Hepatocyte (in vitro differentiated cells): ENCODE measurements at regions not wholly inside any gene's neighbourhood (a gene's known extent, or its start where the extent isn't known, plus 50 kb on each side); places are given as distances from the start of the nearest gene placed in this dataset.

Experiments used
- DNase-seq: peaks from one replicate; pipeline ENCODE4 v3.0.0-alpha.2; 2016; ENCODE audit warnings: low spot score
- H2AFZ ChIP-seq: fragments of 200-600 bp; sonication (generic); 2 replicates; pipeline ENCODE4 v1.6.0; 2016; ENCODE audit warnings: antibody characterized with exemption, mild to moderate bottlenecking
- H3K27ac ChIP-seq: fragments of 200-600 bp; sonication (generic); 2 replicates; pipeline ENCODE4 v1.5.1; 2016; ENCODE audit warnings: mild to moderate bottlenecking
- H3K27me3 ChIP-seq: fragments of 200-600 bp; sonication (generic); 2 replicates; pipeline ENCODE4 v1.6.1; 2016
- H3K36me3 ChIP-seq: fragments of 200-600 bp; sonication (generic); replicated peaks from 2 replicates; pipeline ENCODE4 v1.5.1; 2016; ENCODE audit warnings: low read depth; ENCODE audit not compliant: insufficient read depth
- H3K4me1 ChIP-seq: fragments of 200-600 bp; sonication (generic); 2 replicates; pipeline ENCODE4 v1.5.1; 2016; ENCODE audit warnings: mild to moderate bottlenecking, moderate library complexity; ENCODE audit not compliant: insufficient read depth
- H3K4me2 ChIP-seq: fragments of 200-600 bp; sonication (generic); 2 replicates; pipeline ENCODE4 v1.6.0; 2016
- H3K4me3 ChIP-seq: fragments of 200-600 bp; sonication (generic); 2 replicates; pipeline ENCODE4 v1.5.1; 2016; ENCODE audit warnings: mild to moderate bottlenecking
- H3K79me2 ChIP-seq: fragments of 200-600 bp; sonication (generic); 2 replicates; pipeline ENCODE4 v1.6.0; 2017; ENCODE audit warnings: mild to moderate bottlenecking
- H3K9me2 ChIP-seq: fragments of 200-600 bp; sonication (generic); replicated peaks from 2 replicates; pipeline ENCODE4 v1.6.0; 2017; ENCODE audit warnings: mild to moderate bottlenecking; ENCODE audit not compliant: insufficient read depth
- H3K9me3 ChIP-seq: fragments of 200-600 bp; sonication (generic); 2 replicates; pipeline ENCODE4 v1.5.1; 2016; ENCODE audit warnings: low read depth, mild to moderate bottlenecking
- H4K20me1 ChIP-seq: fragments of 200-600 bp; sonication (generic); 2 replicates; pipeline ENCODE4 v1.6.0; 2016; ENCODE audit warnings: mild to moderate bottlenecking; ENCODE audit not compliant: insufficient read depth, poor library complexity, severe bottlenecking
- CTCF ChIP-seq: fragments of 200-600 bp; sonication (generic); IDR thresholded peaks from 2 replicates; pipeline ENCODE4 v1.5.1; 2016; ENCODE audit warnings: antibody characterized with exemption, mild to moderate bottlenecking; ENCODE audit not compliant: poor library complexity
- EZH2 ChIP-seq: fragments of 200-600 bp; sonication (generic); IDR thresholded peaks from 2 replicates; pipeline ENCODE4 v1.6.1; 2016; ENCODE audit warnings: antibody characterized with exemption, mild to moderate bottlenecking, borderline replicate concordance
- EZH2phosphoT487 ChIP-seq: fragments of 200-600 bp; sonication (generic); IDR thresholded peaks from one replicate; pipeline ENCODE4 v1.6.1; 2018; ENCODE audit warnings: antibody characterized with exemption, mild to moderate bottlenecking, low read depth, moderate library complexity; ENCODE audit not compliant: unreplicated experiment, severe bottlenecking
- WGBS: methylation state at CpG from one replicate; pipeline ENCODE4 v1.1.6; 2016; ENCODE audit warnings: low lambda C conversion rate; ENCODE audit errors: missing lambda C conversion rate; 5-methylcytosine and 5-hydroxymethylcytosine counted together

GRCh38 chr5:91727463-91727862 lies 344.3 kb upstream of the ARRDC3 start:
- Histone ChIP-seq H3K4me1 (no peaks in the 10 kb centered on the region), H3K27me3 (no peaks in the 10 kb centered on the region), H4K20me1 (no peaks in the 10 kb centered on the region), H3K27ac (no peak overlapping the region), H3K4me3 (no peak overlapping the region), H3K4me2 (no peak overlapping the region), H2AFZ (no peak overlapping the region), H3K36me3 (no peaks in the 10 kb centered on the region), H3K9me2 (no peaks in the 10 kb centered on the region), H3K79me2 (no peaks in the 10 kb centered on the region), H3K9me3 (no peaks in the 10 kb centered on the region)
- TF ChIP-seq EZH2 (no peak), CTCF (no peak), EZH2phosphoT487 (no peak)
- DNase-seq: no peak
- 25% methylated on average over 1 of the region's 1 CpG for WGBS

GRCh38 chr5:91722736-91723467 lies 339.8 kb upstream of the ARRDC3 start:
- H3K4me3 ChIP-seq: no peak overlapping the region
- H3K27ac ChIP-seq: no peak overlapping the region
- no peaks in the 10 kb centered on the region for H3K4me1 ChIP-seq
- no peaks in the 10 kb centered on the region for H3K27me3 ChIP-seq
- 83% methylated on average over 8 of the region's 8 CpGs for WGBS
- H4K20me1 ChIP-seq: no peaks in the 10 kb centered on the region
- no peaks in the 10 kb centered on the region for H3K79me2 ChIP-seq
- TF ChIP-seq EZH2 (no peak), CTCF (no peak), EZH2phosphoT487 (no peak)
- DNase-seq: no peak
- H3K4me2 ChIP-seq: no peak overlapping the region
- H3K9me2 ChIP-seq: no peaks in the 10 kb centered on the region
- H3K36me3 ChIP-seq: no peaks in the 10 kb centered on the region
- no peaks in the 10 kb centered on the region for H3K9me3 ChIP-seq
- H2AFZ ChIP-seq: no peak overlapping the region

- no peak overlapping the region for H3K4me3 ChIP-seq
- no peaks in the 10 kb centered on the region for H3K9me2 ChIP-seq
- no peak overlapping the region for H3K27ac ChIP-seq
- no peaks in the 10 kb centered on the region for H3K4me1 ChIP-seq
- H4K20me1 ChIP-seq: no peaks in the 10 kb centered on the region
- no peaks in the 10 kb centered on the region for H3K79me2 ChIP-seq
- TF ChIP-seq EZH2phosphoT487: no peak
- H3K36me3 ChIP-seq: no peaks in the 10 kb centered on the region
- H3K4me2 ChIP-seq: no peak overlapping the region
- H3K27me3 ChIP-seq: no peaks in the 10 kb centered on the region
- H2AFZ ChIP-seq: no peak overlapping the region
- no peaks in the 10 kb centered on the region for H3K9me3 ChIP-seq
- DNase-seq: no peak
These were observed 329.6 kb upstream of the ARRDC3 start for GRCh38 chr5:91712718-91713117.

GRCh38 chr5:91707521-91707841 lies 324.4 kb upstream of the ARRDC3 start:
- TF ChIP-seq EZH2phosphoT487 (no peak), EZH2 (no peak), CTCF (no peak)
- DNase-seq: no peak
- H3K4me1 ChIP-seq: no peaks in the 10 kb centered on the region
- no peak overlapping the region for H3K4me2 ChIP-seq
- WGBS: 76% methylated on average over 1 of the region's 1 CpG
- no peaks in the 10 kb centered on the region for H3K9me2 ChIP-seq
- no peaks in the 10 kb centered on the region for H3K9me3 ChIP-seq
- no peaks in the 10 kb centered on the region for H3K27me3 ChIP-seq
- H3K79me2 ChIP-seq: no peaks in the 10 kb centered on the region
- no peak overlapping the region for H2AFZ ChIP-seq
- no peaks in the 10 kb centered on the region for H3K36me3 ChIP-seq
- no peak overlapping the region for H3K27ac ChIP-seq
- no peak overlapping the region for H3K4me3 ChIP-seq
- no peaks in the 10 kb centered on the region for H4K20me1 ChIP-seq
